ENCODE measurements at regions not wholly inside any gene's neighbourhood (a gene's known extent, or its start where the extent isn't known, plus 50 kb on each side); places are given as distances from the start of the nearest gene placed in this dataset.

DNA sequence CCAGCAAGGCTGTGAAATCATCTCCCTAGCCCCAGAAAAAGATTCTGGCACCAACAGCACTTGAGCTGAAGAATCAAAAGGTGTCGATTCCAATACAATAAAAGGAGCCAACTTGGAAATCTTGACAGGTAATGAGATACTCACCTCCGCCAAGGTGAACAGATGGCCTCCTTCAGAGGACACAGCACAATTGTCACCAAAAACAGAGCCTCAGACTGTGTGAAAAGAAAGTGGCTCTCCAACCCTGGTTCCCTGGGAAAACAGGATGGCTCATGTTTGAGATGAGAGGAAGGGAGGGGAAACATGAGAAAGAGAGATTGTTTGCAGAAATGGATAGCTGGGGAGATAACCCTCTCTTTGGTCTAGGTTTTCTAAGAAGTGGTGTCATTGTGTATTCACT is 168.9 kb downstream of the HS3ST1 start:
- intact Hi-C loops (cut with DNase I, micrococcal nuclease): no loop called here
- ATAC-seq (no peak), DNase-seq (no peak)
- Histone ChIP-seq H3K4me1 (ENCODE audit: low read depth) (no peaks in the 10 kb centered on the region), H3K36me3 (ENCODE audit: low read depth) (no peaks in the 10 kb centered on the region), H3K9me3 (no peaks in the 10 kb centered on the region), H3K4me3 (no peak overlapping the region)
- TF ChIP-seq, protein P1, sequence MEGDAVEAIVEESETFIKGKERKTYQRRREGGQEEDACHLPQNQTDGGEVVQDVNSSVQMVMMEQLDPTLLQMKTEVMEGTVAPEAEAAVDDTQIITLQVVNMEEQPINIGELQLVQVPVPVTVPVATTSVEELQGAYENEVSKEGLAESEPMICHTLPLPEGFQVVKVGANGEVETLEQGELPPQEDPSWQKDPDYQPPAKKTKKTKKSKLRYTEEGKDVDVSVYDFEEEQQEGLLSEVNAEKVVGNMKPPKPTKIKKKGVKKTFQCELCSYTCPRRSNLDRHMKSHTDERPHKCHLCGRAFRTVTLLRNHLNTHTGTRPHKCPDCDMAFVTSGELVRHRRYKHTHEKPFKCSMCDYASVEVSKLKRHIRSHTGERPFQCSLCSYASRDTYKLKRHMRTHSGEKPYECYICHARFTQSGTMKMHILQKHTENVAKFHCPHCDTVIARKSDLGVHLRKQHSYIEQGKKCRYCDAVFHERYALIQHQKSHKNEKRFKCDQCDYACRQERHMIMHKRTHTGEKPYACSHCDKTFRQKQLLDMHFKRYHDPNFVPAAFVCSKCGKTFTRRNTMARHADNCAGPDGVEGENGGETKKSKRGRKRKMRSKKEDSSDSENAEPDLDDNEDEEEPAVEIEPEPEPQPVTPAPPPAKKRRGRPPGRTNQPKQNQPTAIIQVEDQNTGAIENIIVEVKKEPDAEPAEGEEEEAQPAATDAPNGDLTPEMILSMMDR (IDR thresholded peaks at IDR 0.05): no peak

DNA sequence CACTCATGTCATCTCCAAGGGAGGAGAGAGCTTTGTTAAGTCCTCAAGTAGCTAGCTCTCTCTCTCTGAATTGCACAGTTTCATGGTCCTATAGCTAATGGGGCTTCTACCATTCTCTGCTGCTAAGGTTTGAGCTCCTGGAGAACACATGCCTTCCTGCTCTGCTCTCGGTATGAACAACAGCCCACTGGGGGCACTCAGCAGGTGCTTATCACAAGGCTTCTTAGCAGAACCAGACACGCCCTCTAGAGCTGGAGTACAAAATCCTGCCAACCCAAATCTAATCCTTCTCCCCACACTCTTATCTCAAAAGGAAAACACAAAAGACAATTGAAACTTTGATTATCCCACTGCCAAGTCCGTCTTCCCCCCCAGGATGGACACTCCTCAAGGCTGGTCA is 176.5 kb downstream of the HS3ST1 start:
- Histone ChIP-seq H3K4me1 (ENCODE audit: low read depth) (no peaks in the 10 kb centered on the region), H3K4me3 (no peak overlapping the region), H3K36me3 (ENCODE audit: low read depth) (no peaks in the 10 kb centered on the region), H3K9me3 (no peaks in the 10 kb centered on the region)
- intact Hi-C loops (cut with DNase I, micrococcal nuclease): no loop called here
- DNase-seq (no peak), ATAC-seq (no peak)
- TF ChIP-seq, protein P1 (IDR thresholded peaks at IDR 0.05): no peak

DNA sequence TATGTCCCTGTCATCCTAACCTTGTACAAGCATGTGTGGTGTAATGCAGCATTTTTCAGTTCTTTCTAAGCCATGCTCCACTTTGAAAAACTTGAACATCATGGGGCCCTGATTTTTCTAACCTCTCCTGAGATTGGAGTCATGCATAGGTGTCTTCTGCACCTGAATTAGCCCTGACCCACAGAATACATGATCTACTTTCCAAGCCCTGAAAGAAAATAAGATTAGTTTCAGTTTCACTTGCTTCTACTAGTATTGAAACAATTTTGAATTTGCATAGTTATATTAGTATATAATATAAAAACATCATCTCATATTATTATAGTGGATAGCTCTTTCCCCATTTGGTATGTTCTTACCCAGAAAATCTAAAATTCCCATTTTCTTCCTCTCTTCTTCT is 178.2 kb downstream of the HS3ST1 start:
- Histone ChIP-seq H3K36me3 (ENCODE audit: low read depth) (no peaks in the 10 kb centered on the region), H3K4me3 (no peak overlapping the region), H3K9me3 (no peaks in the 10 kb centered on the region), H3K4me1 (ENCODE audit: low read depth) (no peaks in the 10 kb centered on the region)
- DNase-seq (no peak), ATAC-seq (no peak)
- TF ChIP-seq, protein P1 (IDR thresholded peaks at IDR 0.05): no peak
- intact Hi-C loops (cut with DNase I, micrococcal nuclease): no loop called here

DNA sequence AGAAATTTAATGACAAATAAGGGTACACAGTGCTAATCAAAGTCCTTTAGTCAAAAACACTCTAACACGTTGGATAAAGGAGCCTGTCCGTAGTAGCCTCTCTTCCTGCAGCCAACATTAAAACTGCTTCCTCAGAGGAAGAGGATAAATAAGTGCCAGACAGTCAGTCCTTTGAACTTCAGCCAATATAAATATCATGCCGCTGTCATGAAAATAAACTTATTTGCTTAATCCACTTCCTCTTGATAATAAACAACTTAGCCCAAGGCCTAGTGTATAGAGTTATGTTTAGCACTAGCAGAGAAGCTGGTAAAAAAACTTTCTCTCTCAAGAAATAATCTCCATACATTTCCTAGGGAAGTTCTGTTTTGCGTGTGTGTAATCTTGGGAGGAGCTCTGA is 196.7 kb downstream of the HS3ST1 start:
- no peaks in the 10 kb centered on the region for H3K36me3 ChIP-seq (ENCODE audit: low read depth)
- H3K4me1 ChIP-seq (ENCODE audit: low read depth): peaks cover 3% of the 10 kb centered on the region
- no peak for DNase-seq
- intact Hi-C loops (cut with DNase I, micrococcal nuclease): no loop called here
- no peak overlapping the region for H3K4me3 ChIP-seq
- TF ChIP-seq, protein P1 (IDR thresholded peaks at IDR 0.05): no peak
- H3K9me3 ChIP-seq: no peaks in the 10 kb centered on the region
- peak; percentile 66 for ATAC-seq

DNA sequence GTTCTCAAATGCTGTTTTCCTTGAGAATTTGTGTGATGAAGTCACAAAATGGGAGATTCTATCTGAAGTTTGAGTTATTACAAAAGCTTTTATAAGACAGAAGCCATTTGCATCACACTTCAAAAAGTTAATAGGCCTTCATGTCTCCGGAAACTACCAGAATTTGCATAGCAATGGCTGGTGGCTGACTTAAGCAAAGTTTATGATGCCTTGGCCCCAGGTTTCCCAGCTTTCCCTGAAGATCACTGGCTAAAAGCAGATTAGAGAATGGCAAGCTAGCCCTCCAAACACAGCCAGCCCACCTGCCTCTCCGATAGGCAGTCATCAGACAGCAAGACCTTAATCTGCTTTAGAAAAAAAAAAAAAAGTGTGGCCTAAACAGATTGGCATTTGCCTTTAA is 197.8 kb downstream of the HS3ST1 start:
- intact Hi-C loops (cut with DNase I, micrococcal nuclease): no loop called here
- no peak for ATAC-seq
- no peak for DNase-seq
- Histone ChIP-seq H3K36me3 (ENCODE audit: low read depth) (no peaks in the 10 kb centered on the region), H3K4me1 (ENCODE audit: low read depth) (peaks cover 3% of the 10 kb centered on the region), H3K9me3 (no peaks in the 10 kb centered on the region), H3K4me3 (no peak overlapping the region)
- TF ChIP-seq, protein P1 (IDR thresholded peaks at IDR 0.05): no peak

DNA sequence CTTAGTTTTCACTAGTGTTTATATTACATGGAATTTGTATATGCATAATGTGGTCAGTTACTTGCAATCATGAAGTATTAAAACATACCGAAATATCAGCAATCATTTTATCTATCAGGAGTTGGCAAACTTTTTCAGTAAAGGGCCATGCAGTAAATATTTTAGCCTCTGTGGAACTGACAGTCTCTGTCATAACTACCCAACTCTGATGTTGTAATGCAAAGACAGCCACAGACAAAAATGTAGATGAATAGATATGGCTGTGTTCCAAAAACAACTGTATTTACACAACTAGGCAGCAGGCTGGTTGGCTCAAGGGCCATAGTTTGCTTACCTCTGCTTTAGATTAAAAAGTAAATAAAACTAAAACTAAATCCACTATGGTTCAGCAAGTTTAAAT is 200.2 kb downstream of the HS3ST1 start:
- Histone ChIP-seq H3K36me3 (ENCODE audit: low read depth) (no peaks in the 10 kb centered on the region), H3K4me1 (ENCODE audit: low read depth) (peaks cover 3% of the 10 kb centered on the region), H3K9me3 (no peaks in the 10 kb centered on the region), H3K4me3 (no peak overlapping the region)
- TF ChIP-seq, protein P1 (IDR thresholded peaks at IDR 0.05): no peak
- no peak for ATAC-seq
- intact Hi-C loops (cut with DNase I, micrococcal nuclease): no loop called here
- no peak for DNase-seq

All from mucosa of descending colon (tissue), 3 donors.